H9 (cell line): ENCODE measurements at regions not wholly inside any gene's neighbourhood (a gene's known extent, or its start where the extent isn't known, plus 50 kb on each side); places are given as distances from the start of the nearest gene placed in this dataset.

Experiments used
- DNase-seq: peaks from one replicate; pipeline ENCODE4 v3.0.0-alpha.2; 2017
- H2AFZ ChIP-seq: one replicate; pipeline ENCODE4 v1.6.1; 2013; ENCODE audit warnings: mild to moderate bottlenecking, low read length, control low read depth, moderate library complexity
- H2AK5ac ChIP-seq: 2 replicates; pipeline ENCODE4 v1.6.1; 2013; ENCODE audit warnings: low read length, control low read depth, mixed read lengths; ENCODE audit not compliant: insufficient read length
- H2BK120ac ChIP-seq: one replicate; pipeline ENCODE4 v1.6.1; 2013; ENCODE audit warnings: low read depth, mild to moderate bottlenecking, low read length, control low read depth, inconsistent platforms; ENCODE audit not compliant: poor library complexity, severe bottlenecking
- H2BK12ac ChIP-seq: 2 replicates; pipeline ENCODE4 v1.6.1; 2013; ENCODE audit warnings: low read length, control low read depth, mixed read lengths, low read depth; ENCODE audit not compliant: insufficient read length
- H2BK15ac ChIP-seq: 2 replicates; pipeline ENCODE4 v1.6.1; 2013; ENCODE audit warnings: low read depth, low read length, control low read depth
- H2BK20ac ChIP-seq: one replicate; pipeline ENCODE4 v1.6.1; 2013; ENCODE audit warnings: low read depth, mild to moderate bottlenecking, low read length, control low read depth, inconsistent platforms; ENCODE audit not compliant: poor library complexity, severe bottlenecking
- H2BK5ac ChIP-seq: 2 replicates; pipeline ENCODE4 v1.6.1; 2013; ENCODE audit warnings: low read length, control low read depth, mixed read lengths; ENCODE audit not compliant: insufficient read length
- H3K14ac ChIP-seq: 2 replicates; pipeline ENCODE4 v1.6.1; 2013; ENCODE audit warnings: low read length, control low read depth; ENCODE audit not compliant: insufficient read depth
- H3K18ac ChIP-seq: 2 replicates; pipeline ENCODE4 v1.6.1; 2013; ENCODE audit warnings: low read depth, mild to moderate bottlenecking, mixed read lengths, low read length, control low read depth; ENCODE audit not compliant: insufficient read length
- H3K23ac ChIP-seq: 2 replicates; pipeline ENCODE4 v1.6.1; 2013; ENCODE audit warnings: low read length, control low read depth, mixed read lengths, low read depth; ENCODE audit not compliant: insufficient read length
- H3K23me2 ChIP-seq: 2 replicates; pipeline ENCODE4 v1.6.1; 2013; ENCODE audit warnings: low read depth, mild to moderate bottlenecking, mixed read lengths, low read length, control low read depth; ENCODE audit not compliant: insufficient read length, poor library complexity, severe bottlenecking
- H3K27ac ChIP-seq: 2 replicates; pipeline ENCODE4 v1.5.1; 2013; ENCODE audit warnings: low read length, control low read depth, mixed read lengths, low read depth; ENCODE audit not compliant: insufficient read length
- H3K27me3 ChIP-seq: 2 replicates; pipeline ENCODE4 v1.6.1; 2013; ENCODE audit warnings: low read length, control low read depth, inconsistent platforms; ENCODE audit not compliant: insufficient read depth
- H3K4ac ChIP-seq: 2 replicates; pipeline ENCODE4 v1.6.1; 2013; ENCODE audit warnings: low read depth, mild to moderate bottlenecking, control low read depth, inconsistent platforms, low read length, moderate library complexity
- H3K4me1 ChIP-seq: 2 replicates; pipeline ENCODE4 v1.6.1; 2013; ENCODE audit warnings: low read length, control low read depth, inconsistent platforms; ENCODE audit not compliant: insufficient read depth
- H3K4me2 ChIP-seq: 2 replicates; pipeline ENCODE4 v1.6.1; 2013; ENCODE audit warnings: low read length, control low read depth, mixed read lengths; ENCODE audit not compliant: insufficient read length, insufficient read depth
- H3K56ac ChIP-seq: 2 replicates; pipeline ENCODE4 v1.6.1; 2013; ENCODE audit warnings: low read depth, mild to moderate bottlenecking, mixed read lengths, low read length, control low read depth; ENCODE audit not compliant: insufficient read length
- H3K79me1 ChIP-seq: 2 replicates; pipeline ENCODE4 v1.6.1; 2013; ENCODE audit warnings: low read depth, mild to moderate bottlenecking, moderate library complexity, low read length, control low read depth, inconsistent platforms; ENCODE audit not compliant: insufficient read depth, poor library complexity, severe bottlenecking
- H3K79me2 ChIP-seq: 2 replicates; pipeline ENCODE4 v1.6.1; 2013; ENCODE audit warnings: low read length, control low read depth, inconsistent platforms; ENCODE audit not compliant: insufficient read depth
- H3K9ac ChIP-seq: 2 replicates; pipeline ENCODE4 v1.6.1; 2013; ENCODE audit warnings: low read length, control low read depth, mixed read lengths; ENCODE audit not compliant: insufficient read length; ENCODE audit errors: extremely low read depth
- H3K9me3 ChIP-seq: one replicate; pipeline ENCODE4 v1.6.1; 2013; ENCODE audit warnings: low read depth, low read length, inconsistent platforms; ENCODE audit not compliant: control insufficient read depth
- H3T11ph ChIP-seq: one replicate; pipeline ENCODE4 v1.6.1; 2013; ENCODE audit warnings: mild to moderate bottlenecking, low read length, control low read depth, inconsistent platforms
- H4K20me1 ChIP-seq: one replicate; pipeline ENCODE4 v1.6.1; 2013; ENCODE audit not compliant: control insufficient read depth, insufficient read length, insufficient read depth
- H4K5ac ChIP-seq: 2 replicates; pipeline ENCODE4 v1.6.1; 2013; ENCODE audit warnings: low read depth, mild to moderate bottlenecking, mixed read lengths, low read length, control low read depth; ENCODE audit not compliant: insufficient read length
- H4K8ac ChIP-seq: replicated peaks from 2 replicates; pipeline ENCODE4 v1.6.1; 2013; ENCODE audit warnings: low read length, control low read depth, mixed read lengths, low read depth; ENCODE audit not compliant: insufficient read length
- H4K91ac ChIP-seq: 2 replicates; pipeline ENCODE4 v1.6.1; 2013; ENCODE audit warnings: low read depth, mild to moderate bottlenecking, moderate library complexity, mixed read lengths, low read length, control low read depth; ENCODE audit not compliant: insufficient read length
- H3K27ac Mint-ChIP-seq, 3 experiments: 2 replicates in 2 of 3; 3 replicates in 1 of 3; pipeline ENCODE4 v1.8.0; 2020 to 2021; ENCODE audit warnings: mixed read lengths in 3 of 3, mild to moderate bottlenecking in 1 of 3, moderate library complexity in 1 of 3
- H3K27me3 Mint-ChIP-seq: 2 replicates; pipeline ENCODE4 v1.8.0; 2021; ENCODE audit warnings: low read depth, mild to moderate bottlenecking, moderate library complexity, mixed read lengths
- H3K36me3 Mint-ChIP-seq, 3 experiments: 2 replicates in 2 of 3; 3 replicates in 1 of 3; pipeline ENCODE4 v1.8.0; 2020 to 2021; ENCODE audit warnings: low read depth in 3 of 3, mixed read lengths in 3 of 3; ENCODE audit not compliant: insufficient read depth in 1 of 3
- H3K4me1 Mint-ChIP-seq, 2 experiments: 2 replicates each; pipeline ENCODE4 v1.8.0; 2020; ENCODE audit warnings: mixed read lengths in 2 of 2
- H3K4me3 Mint-ChIP-seq, 2 experiments: 2 replicates in 1 of 2; 3 replicates in 1 of 2; pipeline ENCODE4 v1.8.0; 2020 to 2021; ENCODE audit warnings: mild to moderate bottlenecking in 2 of 2, mixed read lengths in 2 of 2, moderate library complexity in 1 of 2
- H3K9me3 Mint-ChIP-seq, 2 experiments: 2 replicates in 1 of 2; 3 replicates in 1 of 2; pipeline ENCODE4 v1.8.0; 2020; ENCODE audit warnings: mild to moderate bottlenecking in 2 of 2, mixed read lengths in 2 of 2, moderate library complexity in 1 of 2
- TF ChIP-seq, protein P1 (sequence below): fragments of 200-600 bp; sonication (generic); conservative IDR thresholded peaks from 3 replicates; pipeline ENCODE4 v1.8.0; 2021; ENCODE audit warnings: antibody characterized with exemption, mild to moderate bottlenecking

GRCh38 chr13:40439928-40440327 is 226.5 kb downstream of the FOXO1 start:
- Histone ChIP-seq H4K8ac (no peak overlapping the region), H3K56ac (no peak overlapping the region), H3T11ph (no peak overlapping the region), H3K23me2 (no peaks in the 10 kb centered on the region), H2BK12ac (no peak overlapping the region), H3K9me3 (no peaks in the 10 kb centered on the region), H2AK5ac (no peak overlapping the region), H2BK15ac (no peak overlapping the region), H3K79me1 (no peaks in the 10 kb centered on the region), H4K20me1 (no peaks in the 10 kb centered on the region), H3K4me2 (no peak overlapping the region), H2AFZ (no peak overlapping the region), H3K79me2 (no peaks in the 10 kb centered on the region), H3K27ac (no peak overlapping the region), H3K27me3 (no peaks in the 10 kb centered on the region), H3K23ac (no peak overlapping the region), H3K4me1 (no peaks in the 10 kb centered on the region), H4K5ac (no peak overlapping the region), H2BK120ac (no peak overlapping the region), H2BK20ac (no peak overlapping the region), H3K18ac (no peak overlapping the region), H4K91ac (no peak overlapping the region), H3K14ac (no peak overlapping the region), H3K4ac (no peak overlapping the region), H3K9ac (no peak overlapping the region), H2BK5ac (no peak overlapping the region)
- Mint-ChIP-seq H3K4me3 (no peak overlapping the region), H3K27ac (no peak overlapping the region), H3K4me1 (peaks cover 0 to 6% of the 10 kb centered on the region in 2 experiments; a peak in 1 of 4 replicates), H3K36me3 (no peaks in the 10 kb centered on the region), H3K9me3 (no peaks in the 10 kb centered on the region; a peak in 1 of 5 replicates), H3K27me3 (no peaks in the 10 kb centered on the region)
- no peak for DNase-seq
- TF ChIP-seq, protein P1, sequence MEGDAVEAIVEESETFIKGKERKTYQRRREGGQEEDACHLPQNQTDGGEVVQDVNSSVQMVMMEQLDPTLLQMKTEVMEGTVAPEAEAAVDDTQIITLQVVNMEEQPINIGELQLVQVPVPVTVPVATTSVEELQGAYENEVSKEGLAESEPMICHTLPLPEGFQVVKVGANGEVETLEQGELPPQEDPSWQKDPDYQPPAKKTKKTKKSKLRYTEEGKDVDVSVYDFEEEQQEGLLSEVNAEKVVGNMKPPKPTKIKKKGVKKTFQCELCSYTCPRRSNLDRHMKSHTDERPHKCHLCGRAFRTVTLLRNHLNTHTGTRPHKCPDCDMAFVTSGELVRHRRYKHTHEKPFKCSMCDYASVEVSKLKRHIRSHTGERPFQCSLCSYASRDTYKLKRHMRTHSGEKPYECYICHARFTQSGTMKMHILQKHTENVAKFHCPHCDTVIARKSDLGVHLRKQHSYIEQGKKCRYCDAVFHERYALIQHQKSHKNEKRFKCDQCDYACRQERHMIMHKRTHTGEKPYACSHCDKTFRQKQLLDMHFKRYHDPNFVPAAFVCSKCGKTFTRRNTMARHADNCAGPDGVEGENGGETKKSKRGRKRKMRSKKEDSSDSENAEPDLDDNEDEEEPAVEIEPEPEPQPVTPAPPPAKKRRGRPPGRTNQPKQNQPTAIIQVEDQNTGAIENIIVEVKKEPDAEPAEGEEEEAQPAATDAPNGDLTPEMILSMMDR, result no peak
